Effector CD4-positive, alpha-beta T cell (primary cell): ENCODE measurements at regions not wholly inside any gene's neighbourhood (a gene's known extent, or its start where the extent isn't known, plus 50 kb on each side); places are given as distances from the start of the nearest gene placed in this dataset.

Experiments used
- DNase-seq: peaks from one replicate; pipeline ENCODE4 v3.0.0-alpha.2; 2020

DNA sequence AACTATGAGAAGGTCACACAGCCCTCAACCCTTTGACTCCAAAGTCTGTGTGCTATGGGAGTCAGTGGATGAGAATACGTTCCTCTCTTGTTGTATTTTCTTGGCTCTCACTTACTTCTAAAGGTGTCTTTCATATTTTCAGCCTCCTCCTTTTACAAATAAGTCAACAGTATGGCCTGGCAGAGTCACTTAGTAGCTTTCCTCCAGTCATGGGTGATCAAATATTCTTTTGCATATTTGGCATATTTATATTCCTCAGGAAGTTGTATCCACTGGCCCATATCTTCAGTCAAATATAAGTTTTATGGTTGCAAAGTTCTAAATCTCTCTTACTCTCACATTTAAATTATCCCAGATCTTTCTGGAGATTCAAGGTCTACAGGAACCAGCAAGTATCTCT lies 327.5 kb downstream of the ETS1 start:
- no peak for DNase-seq

- DNase-seq, result no peak
These were observed 332.4 kb downstream of the ETS1 start for GRCh38 chr11:128254941-128255340.

GRCh38 chr11:128251140-128251539 lies 336.2 kb downstream of the ETS1 start:
- no peak for DNase-seq

GRCh38 chr11:128250482-128250881 lies 336.9 kb downstream of the ETS1 start:
- DNase-seq, result no peak

DNA sequence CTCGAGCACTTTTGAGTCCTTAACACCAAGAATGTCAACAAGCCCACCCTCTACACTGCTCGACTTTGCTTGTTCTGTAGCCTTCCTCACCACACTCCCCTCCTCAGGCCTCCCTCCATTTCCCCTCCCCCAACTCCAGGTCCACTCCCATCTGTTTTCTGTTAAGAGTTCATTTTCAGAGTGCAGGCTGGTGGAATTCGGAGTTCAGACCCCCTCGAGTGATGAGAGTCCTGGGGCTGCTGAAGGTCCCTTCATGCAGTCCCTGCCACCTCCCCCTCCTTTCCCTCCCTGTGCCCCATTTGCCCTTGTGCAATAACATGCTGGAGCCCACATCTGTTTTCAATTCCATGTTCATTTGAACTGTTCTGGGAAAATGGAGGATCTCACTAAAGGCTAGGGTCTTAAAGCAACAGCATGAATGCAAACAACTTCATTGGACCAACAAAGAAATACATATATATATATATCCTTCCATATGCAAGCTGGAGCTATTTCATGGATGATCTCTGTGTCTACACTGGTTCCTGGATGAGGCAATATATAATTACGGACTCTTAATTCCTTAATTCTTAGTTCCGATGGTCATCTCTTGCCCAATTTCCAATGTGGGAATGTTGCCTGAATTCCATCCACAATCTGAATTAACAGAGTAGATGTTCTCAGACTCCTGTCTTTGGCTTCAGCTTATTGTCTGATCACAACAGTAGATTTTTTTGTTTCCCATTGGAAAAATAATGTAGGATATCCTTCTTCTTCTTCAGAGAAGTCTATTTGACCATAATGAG lies 340.4 kb downstream of the ETS1 start:
- DNase-seq, result no peak

- no peak for DNase-seq
These were observed 341.0 kb downstream of the ETS1 start for GRCh38 chr11:128246364-128246801.

DNA sequence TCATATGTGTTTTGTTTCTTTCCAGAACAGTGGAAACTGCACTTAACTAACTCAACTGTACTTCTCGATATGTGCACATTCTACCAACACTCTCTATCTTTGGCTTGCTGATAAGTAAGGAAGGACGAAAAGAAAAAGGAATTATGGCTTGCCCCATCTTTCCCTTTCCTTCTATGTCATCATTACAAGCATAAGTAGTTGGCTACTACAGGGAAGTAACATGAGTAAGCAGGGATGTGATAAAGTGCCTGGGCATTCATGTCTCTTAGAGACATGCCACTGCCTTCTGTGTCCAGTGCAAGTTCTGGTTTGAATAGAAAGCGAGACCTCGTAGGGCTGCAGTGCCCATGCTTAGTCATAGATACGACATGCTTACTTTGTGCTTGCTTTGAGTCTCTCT lies 342.5 kb downstream of the ETS1 start:
- DNase-seq, result no peak

DNA sequence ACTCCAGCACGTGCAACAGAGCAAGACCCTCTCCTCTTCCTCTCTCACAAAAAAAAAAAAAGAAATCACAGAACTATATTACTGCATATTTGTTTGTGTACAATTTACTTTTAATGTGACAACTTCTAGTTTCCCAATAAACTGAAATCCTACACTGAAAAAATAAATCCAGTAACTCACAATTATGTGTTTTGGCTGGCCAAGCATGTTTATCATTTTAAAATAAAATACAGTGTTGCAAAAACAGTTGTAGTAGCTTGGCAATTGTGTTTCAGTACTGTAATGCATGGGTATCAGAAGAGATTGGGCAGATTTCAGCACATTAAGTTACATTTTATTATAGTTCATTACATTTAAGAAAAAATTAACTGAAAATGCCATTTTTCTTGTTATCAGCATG lies 344.9 kb downstream of the ETS1 start:
- DNase-seq, result no peak

- no peak for DNase-seq
These were observed 346.8 kb downstream of the ETS1 start for GRCh38 chr11:128240546-128240945.

DNA sequence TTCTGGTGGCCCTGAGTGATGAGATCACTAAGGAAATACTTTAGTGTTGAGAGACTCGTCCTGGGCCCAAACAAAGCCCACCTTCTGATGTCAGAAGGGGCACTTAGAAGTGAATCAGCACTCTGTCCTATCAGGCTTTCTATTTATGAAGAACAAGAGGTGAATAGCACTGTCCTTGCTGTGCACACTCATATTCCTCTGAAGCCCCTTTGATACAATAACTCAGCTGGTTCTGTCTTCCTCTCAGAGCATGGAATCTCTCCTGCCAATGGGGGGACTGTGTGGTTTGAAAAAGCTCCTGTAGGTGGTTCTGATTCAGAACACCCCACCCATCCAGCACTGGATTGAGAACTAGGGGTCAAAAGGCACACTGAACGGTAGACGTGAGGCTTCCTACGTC lies 348.1 kb downstream of the ETS1 start:
- DNase-seq, result no peak

GRCh38 chr11:128238521-128239265 lies 348.7 kb downstream of the ETS1 start:
- no peak for DNase-seq

DNA sequence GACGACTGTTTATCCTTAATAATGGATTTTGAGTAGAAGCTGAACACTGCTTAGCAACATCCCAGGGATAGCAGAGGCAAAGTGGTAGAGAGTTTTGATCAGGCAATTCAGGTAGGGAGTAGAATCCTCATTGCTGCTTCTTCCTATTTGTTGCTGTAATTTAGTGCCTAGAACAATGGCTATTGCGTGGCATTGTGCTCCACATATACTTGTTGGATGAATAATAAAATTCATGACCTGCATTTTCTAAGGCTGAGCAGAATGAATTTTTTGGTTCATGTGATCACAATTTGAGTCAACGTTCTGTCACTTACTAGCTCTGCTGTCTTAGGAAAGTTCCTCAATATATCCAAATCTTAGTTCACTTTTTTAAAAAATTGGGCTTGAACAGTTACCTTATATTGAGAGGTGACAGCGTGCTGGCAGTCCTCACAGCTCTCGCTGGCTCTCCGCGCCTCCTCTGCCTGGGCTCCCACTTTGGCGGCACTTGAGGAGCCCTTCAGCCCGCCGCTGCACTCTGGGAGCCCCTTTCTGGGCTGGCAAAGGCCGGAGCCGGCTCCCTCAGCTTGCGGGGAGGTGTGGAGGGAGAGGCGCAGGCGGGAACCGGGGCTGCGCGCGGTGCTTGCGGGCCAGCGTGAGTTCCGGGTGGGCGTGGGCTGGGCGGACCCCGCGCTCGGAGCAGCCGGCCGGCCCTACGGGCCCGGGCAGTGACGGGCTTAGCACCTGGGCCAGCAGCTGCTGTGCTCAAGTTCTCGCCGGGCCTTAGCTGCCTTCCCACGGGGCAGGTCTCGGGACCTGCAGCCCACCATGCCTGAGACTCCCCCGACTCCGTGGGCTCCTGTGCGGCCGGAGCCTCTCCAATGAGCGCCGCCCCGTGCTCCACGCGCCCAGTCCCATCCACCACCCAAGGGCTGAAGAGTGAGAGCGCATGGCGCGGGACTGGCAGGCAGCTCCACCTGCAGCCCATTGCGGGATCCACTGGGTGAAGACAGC lies 350.6 kb downstream of the ETS1 start:
- no peak for DNase-seq

DNA sequence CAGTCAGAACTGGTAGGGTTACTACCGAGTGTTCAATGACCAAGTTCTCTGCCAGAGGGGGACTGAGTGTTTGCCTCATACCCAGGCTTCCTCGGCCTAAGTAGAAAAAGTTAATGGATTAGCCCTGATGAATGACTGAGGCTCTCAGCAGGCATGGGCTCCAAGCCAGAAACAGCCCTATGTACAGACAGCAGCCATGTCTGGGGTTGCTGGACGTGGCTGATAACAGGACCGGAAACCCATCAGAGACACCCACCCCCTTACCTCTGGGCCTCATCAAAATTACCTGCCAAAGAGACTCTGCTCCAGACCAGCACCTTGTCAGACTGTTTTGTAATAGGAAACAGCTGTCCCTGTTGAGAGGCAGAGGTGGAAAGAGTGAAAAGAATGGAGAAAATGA lies 351.4 kb downstream of the ETS1 start:
- DNase-seq, result no peak

DNA sequence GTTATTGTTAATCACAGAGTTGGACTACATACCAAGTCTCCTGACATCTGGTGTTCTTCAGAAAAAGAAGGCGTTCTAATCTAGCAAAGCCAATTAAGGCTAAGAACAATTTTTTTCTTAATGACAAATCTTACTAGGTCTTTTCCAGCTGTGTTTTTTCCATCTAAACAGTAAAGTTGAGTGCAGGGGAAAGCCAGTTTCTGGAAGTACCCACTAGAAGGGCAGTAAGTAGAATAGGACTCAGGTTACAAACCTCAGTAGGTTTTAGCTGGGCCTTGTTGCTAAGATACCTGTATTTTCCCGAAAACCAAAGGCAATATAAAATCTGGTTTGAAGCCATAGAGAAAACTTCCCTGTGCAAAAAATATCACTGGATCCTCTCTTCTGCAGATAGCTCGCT lies 351.9 kb downstream of the ETS1 start:
- DNase-seq, result no peak

DNA sequence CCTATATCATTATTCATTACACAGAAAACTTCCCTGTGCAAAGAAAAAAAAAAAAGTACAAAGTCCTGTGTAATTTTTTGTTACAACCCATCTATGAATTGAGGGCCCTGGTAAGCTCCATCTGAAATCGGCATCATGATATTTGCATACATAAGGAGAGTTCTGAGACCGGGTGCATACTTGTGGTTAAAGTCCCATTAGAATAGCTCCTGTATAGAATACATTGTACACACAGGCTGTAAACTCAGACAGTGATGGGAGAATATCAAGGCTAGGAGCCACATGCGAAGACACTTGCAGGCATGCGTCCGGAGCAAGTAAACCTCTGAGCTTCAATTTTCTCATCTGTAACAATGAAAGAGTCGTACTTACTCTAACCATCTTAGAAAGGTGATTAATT lies 353.2 kb downstream of the ETS1 start:
- DNase-seq, result no peak

DNA sequence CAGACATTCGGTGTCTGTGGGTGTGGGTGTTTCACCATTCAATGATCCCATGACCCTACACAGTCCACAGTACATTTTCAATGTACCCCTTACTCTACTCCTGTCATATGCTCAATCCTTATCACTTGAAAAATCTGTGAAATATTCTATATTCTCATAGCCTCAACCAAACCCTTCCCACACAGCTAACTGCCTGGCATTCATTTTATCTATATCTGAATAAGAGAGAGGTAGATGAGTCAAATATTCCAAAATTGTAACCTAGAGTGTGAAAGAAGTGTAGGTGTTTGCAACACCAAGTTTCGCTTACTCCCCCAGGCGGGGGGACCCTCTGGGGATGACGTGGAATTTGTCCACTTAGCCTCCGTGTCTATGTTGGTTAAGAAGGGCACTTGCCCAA lies 354.8 kb downstream of the ETS1 start:
- DNase-seq, result no peak

- DNase-seq, result no peak
These were observed 355.4 kb downstream of the ETS1 start for GRCh38 chr11:128231845-128232410.

DNA sequence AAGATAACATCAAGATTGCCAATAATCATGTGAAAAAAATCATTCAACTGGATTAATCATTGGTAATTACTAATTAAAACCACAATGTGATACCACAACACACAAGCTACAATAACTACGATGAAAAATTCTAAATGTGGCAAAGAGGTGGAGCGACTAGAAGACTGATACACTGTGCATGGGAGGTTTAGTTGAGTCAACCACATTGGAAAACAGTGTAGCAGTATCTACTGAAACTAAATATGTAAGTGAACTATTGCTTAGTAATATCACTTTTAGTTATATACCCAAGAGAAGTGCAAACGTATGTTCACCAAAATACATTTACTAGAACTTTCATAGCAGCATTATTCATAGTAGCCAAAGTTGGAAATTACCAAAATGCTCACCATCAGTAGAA lies 359.9 kb downstream of the ETS1 start:
- no peak for DNase-seq

DNA sequence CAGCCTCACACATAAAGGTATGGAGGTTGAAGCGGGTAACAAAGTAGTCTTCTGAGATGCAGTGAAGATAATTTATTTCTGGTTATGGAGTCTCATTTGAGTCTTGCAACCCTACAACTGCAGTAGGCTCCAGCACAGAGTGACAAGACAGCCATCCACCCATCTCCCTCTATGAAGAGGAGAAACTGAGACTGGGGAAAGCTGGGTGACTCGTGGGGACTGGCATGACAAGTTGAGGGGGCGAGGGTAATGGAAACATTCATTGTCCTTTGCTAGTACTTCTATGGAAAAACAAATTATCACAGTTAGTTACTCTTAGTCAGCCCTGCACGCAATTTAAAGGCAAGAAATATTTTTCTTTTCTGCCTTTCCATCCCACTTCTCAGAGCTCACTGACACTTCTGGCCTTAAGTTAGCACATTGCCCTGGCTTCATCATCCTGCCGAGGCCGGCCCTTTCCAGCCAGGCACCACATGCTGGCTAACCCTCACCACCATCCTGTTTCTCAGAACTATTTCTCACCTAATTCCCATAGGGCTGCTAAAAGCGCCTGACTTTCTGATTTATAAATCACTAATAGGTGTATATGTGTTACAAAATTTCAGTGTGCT lies 361.1 kb downstream of the ETS1 start:
- no peak for DNase-seq

DNA sequence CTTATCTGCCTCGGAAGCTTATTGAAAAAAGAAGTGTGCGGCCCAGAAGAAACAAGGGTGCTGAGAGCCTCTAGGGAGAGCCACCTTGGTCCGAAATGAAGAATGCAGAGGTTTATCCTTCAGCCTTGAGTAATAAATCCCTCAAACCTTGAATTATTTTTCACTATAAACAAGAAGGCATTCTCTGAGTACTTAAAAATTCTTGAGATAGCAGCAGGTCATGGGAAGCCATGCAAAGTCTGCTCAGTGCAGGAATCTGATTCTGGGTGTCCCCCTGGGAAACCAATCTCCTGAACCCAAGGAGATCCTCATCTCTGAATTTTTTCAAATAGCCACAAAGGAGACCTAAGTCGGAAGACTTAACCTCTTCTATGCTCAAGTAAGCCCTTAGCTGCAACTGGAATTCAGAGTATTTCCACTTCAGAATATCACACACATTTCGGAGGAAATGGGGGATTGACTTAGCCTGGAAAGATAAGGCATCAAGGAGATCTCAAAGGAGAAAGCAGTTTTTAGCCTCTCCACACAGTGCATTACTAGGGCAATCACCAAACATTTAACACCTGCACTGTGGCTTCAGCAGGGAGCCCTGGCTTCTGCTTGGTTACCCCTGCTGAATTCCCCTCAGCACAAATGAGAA lies 365.0 kb downstream of the ETS1 start:
- no peak for DNase-seq

- no peak for DNase-seq
These were observed 367.6 kb downstream of the ETS1 start for GRCh38 chr11:128219731-128220120.

- DNase-seq, result no peak
These were observed 371.2 kb downstream of the ETS1 start for GRCh38 chr11:128216198-128216597.
